B cell (primary cell): ENCODE measurements at regions not wholly inside any gene's neighbourhood (a gene's known extent, or its start where the extent isn't known, plus 50 kb on each side); places are given as distances from the start of the nearest gene placed in this dataset.

Source experiments
- EZH2 ChIP-seq: IDR thresholded peaks from 2 replicates; pipeline ENCODE4 v1.6.1; 2012; ENCODE audit warnings: borderline replicate concordance, low read depth, mild to moderate bottlenecking, moderate library complexity, low read length; ENCODE audit not compliant: insufficient read depth, poor library complexity, severe bottlenecking
- TF ChIP-seq, protein P1 (sequence below): fragments of 200-600 bp; IDR thresholded peaks from one replicate; pipeline ENCODE4 v1.8.0; 2022; ENCODE audit warnings: antibody characterized with exemption, mild to moderate bottlenecking

- TF ChIP-seq, protein P1, sequence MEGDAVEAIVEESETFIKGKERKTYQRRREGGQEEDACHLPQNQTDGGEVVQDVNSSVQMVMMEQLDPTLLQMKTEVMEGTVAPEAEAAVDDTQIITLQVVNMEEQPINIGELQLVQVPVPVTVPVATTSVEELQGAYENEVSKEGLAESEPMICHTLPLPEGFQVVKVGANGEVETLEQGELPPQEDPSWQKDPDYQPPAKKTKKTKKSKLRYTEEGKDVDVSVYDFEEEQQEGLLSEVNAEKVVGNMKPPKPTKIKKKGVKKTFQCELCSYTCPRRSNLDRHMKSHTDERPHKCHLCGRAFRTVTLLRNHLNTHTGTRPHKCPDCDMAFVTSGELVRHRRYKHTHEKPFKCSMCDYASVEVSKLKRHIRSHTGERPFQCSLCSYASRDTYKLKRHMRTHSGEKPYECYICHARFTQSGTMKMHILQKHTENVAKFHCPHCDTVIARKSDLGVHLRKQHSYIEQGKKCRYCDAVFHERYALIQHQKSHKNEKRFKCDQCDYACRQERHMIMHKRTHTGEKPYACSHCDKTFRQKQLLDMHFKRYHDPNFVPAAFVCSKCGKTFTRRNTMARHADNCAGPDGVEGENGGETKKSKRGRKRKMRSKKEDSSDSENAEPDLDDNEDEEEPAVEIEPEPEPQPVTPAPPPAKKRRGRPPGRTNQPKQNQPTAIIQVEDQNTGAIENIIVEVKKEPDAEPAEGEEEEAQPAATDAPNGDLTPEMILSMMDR = no peak
- no peak for TF ChIP-seq EZH2
Measured at GRCh38 chr12:116661341-116661740, 76.5 kb downstream of the SPRING1 start.
